Neuronal stem cell (in vitro differentiated cells): ENCODE measurements at regions not wholly inside any gene's neighbourhood (a gene's known extent, or its start where the extent isn't known, plus 50 kb on each side); places are given as distances from the start of the nearest gene placed in this dataset.

Experiments
- DNase-seq: peaks from one replicate; pipeline ENCODE4 v3.0.0-alpha.2; 2013; ENCODE audit warnings: low spot score
- H2AFZ ChIP-seq: one replicate; pipeline ENCODE4 v1.6.1; 2013; ENCODE audit warnings: mild to moderate bottlenecking, low read length, inconsistent platforms
- H2AK5ac ChIP-seq: 2 replicates; pipeline ENCODE4 v1.6.1; 2013; ENCODE audit warnings: low read depth, mild to moderate bottlenecking, inconsistent platforms, low read length, moderate library complexity, mixed read lengths
- H2BK120ac ChIP-seq: 2 replicates; pipeline ENCODE4 v1.6.1; 2013; ENCODE audit warnings: low read depth, mild to moderate bottlenecking, inconsistent platforms, low read length, moderate library complexity, mixed read lengths
- H2BK12ac ChIP-seq: one replicate; pipeline ENCODE4 v1.6.1; 2013; ENCODE audit warnings: low read length, inconsistent platforms
- H2BK15ac ChIP-seq: 2 replicates; pipeline ENCODE4 v1.6.1; 2013; ENCODE audit warnings: mild to moderate bottlenecking, low read length, inconsistent platforms, mixed read lengths
- H2BK5ac ChIP-seq: one replicate; pipeline ENCODE4 v1.6.1; 2013; ENCODE audit warnings: inconsistent platforms, mild to moderate bottlenecking, low read length, moderate library complexity
- H3K14ac ChIP-seq: one replicate; pipeline ENCODE4 v1.6.1; 2013; ENCODE audit warnings: low read length, inconsistent platforms
- H3K18ac ChIP-seq: 2 replicates; pipeline ENCODE4 v1.6.1; 2013; ENCODE audit warnings: low read length, inconsistent platforms
- H3K23ac ChIP-seq: 2 replicates; pipeline ENCODE4 v1.6.1; 2013; ENCODE audit warnings: low read depth, mild to moderate bottlenecking, mixed read lengths, low read length, inconsistent platforms; ENCODE audit not compliant: poor library complexity
- H3K27ac ChIP-seq: replicated peaks from 3 replicates; pipeline ENCODE4 v1.5.1; 2013; ENCODE audit warnings: low read length, inconsistent platforms
- H3K27me3 ChIP-seq, 3 experiments: 2 replicates each; pipeline ENCODE4 v1.6.1; 2013; ENCODE audit warnings: low read length in 3 of 3, mild to moderate bottlenecking in 2 of 3, inconsistent platforms in 1 of 3, low read depth in 1 of 3, mixed read lengths in 1 of 3, moderate library complexity in 1 of 3; ENCODE audit not compliant: control insufficient read depth in 3 of 3, insufficient read depth in 3 of 3
- H3K36me3 ChIP-seq, 2 donors: replicated peaks in 1 of 2; 2 replicates each; pipeline ENCODE4 v1.6.1; 2013; ENCODE audit warnings: low read length in 2 of 2; ENCODE audit not compliant: control insufficient read depth in 2 of 2, insufficient read depth in 2 of 2
- H3K4ac ChIP-seq: 2 replicates; pipeline ENCODE4 v1.6.1; 2013; ENCODE audit warnings: inconsistent platforms, mild to moderate bottlenecking, low read length, moderate library complexity
- H3K4me1 ChIP-seq, 2 donors: 1 replicate in 1 of 2; 2 replicates in 1 of 2; pipeline ENCODE4 v1.6.1; 2013; ENCODE audit warnings: low read length in 2 of 2, low read depth in 1 of 2; ENCODE audit not compliant: control insufficient read depth in 2 of 2, insufficient read depth in 1 of 2
- H3K4me2 ChIP-seq: one replicate; pipeline ENCODE4 v1.6.1; 2013; ENCODE audit warnings: mild to moderate bottlenecking, low read length, inconsistent platforms; ENCODE audit not compliant: insufficient read depth, poor library complexity, severe bottlenecking
- H3K4me3 ChIP-seq, 2 donors: 2 replicates each; pipeline ENCODE4 v1.5.1; 2013; ENCODE audit warnings: low read length in 2 of 2, mild to moderate bottlenecking in 2 of 2, inconsistent platforms in 1 of 2, moderate library complexity in 1 of 2
- H3K79me1 ChIP-seq: one replicate; pipeline ENCODE4 v1.6.1; 2013; ENCODE audit warnings: low read depth, mild to moderate bottlenecking, inconsistent platforms, low read length, moderate library complexity
- H3K9ac ChIP-seq: one replicate; pipeline ENCODE4 v1.6.1; 2013; ENCODE audit warnings: mild to moderate bottlenecking, low read depth, low read length, inconsistent platforms; ENCODE audit not compliant: poor library complexity
- H3K9me3 ChIP-seq, 2 donors: replicated peaks in 1 of 2; 2 replicates each; pipeline versions ENCODE3 to v1.6.1; 2013; ENCODE audit warnings: low read length in 2 of 2, mild to moderate bottlenecking in 2 of 2, inconsistent platforms in 1 of 2, low read depth in 1 of 2, mixed read lengths in 1 of 2, moderate library complexity in 1 of 2; ENCODE audit not compliant: control insufficient read depth in 2 of 2, insufficient read depth in 1 of 2
- H4K8ac ChIP-seq: one replicate; pipeline ENCODE4 v1.6.1; 2013; ENCODE audit warnings: low read depth, mild to moderate bottlenecking, inconsistent platforms, low read length, moderate library complexity
- H4K91ac ChIP-seq: one replicate; pipeline ENCODE4 v1.6.1; 2013; ENCODE audit warnings: low read length, low read depth, mild to moderate bottlenecking, inconsistent platforms; ENCODE audit not compliant: poor library complexity
- WGBS, 2 donors: extraction: QIAGEN DNeasy Blood & Tissue Kit; methylation state at CpG; one replicate each; pipeline ENCODE4 v1.1.7; 2013; ENCODE audit warnings: missing lambda C conversion rate in 2 of 2, mixed read lengths in 1 of 2; ENCODE audit not compliant: insufficient read length in 2 of 2, insufficient replicate concordance in 1 of 2; ENCODE audit errors: extremely low coverage in 2 of 2; 5-methylcytosine and 5-hydroxymethylcytosine counted together

DNA sequence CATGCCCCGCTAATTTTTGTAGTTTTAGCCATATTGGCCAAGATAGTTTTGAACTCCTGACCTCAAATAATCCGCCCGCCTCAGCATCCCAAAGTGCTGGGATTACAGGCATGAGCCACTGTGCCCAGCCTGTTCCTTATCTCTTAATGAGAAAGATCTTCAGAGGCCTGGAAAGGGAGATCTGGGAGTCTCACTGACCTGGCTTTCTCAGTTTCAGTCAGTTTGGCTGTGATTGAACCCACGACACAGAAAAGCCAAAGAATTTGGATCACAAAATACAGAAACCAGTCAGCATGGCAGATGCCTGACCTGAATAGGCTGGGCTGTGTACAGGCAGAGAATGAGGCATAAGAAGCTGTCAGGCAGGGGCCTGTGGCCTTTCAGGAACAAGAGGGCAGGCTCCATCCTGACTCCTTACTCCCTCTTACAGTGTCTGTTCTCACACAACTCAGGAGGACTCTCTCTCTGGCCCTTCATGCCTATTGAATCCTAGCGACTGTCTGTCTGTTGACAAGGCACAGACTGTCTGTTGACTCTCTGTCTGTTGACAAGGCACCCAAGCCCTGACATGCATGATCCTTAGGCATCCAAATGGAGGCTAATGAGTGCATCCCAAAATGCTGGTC lies 366.5 kb upstream of the CCDC196 start:
- Histone ChIP-seq H3K79me1 (no peaks in the 10 kb centered on the region), H4K91ac (no peak overlapping the region), H3K14ac (no peak overlapping the region), H2BK5ac (no peak overlapping the region), H3K36me3 (no peaks in the 10 kb centered on the region), H4K8ac (no peak overlapping the region), H3K4me1 (peaks cover 5 to 6% of the 10 kb centered on the region in 2 donors), H3K4me2 (no peak overlapping the region), H3K23ac (no peak overlapping the region), H2BK12ac (no peak overlapping the region), H3K4ac (no peak overlapping the region), H3K9ac (no peak overlapping the region), H3K4me3 (no peak overlapping the region), H3K27ac (no peak overlapping the region), H2AFZ (no peak overlapping the region), H3K18ac (no peak overlapping the region), H3K27me3 (no peaks in the 10 kb centered on the region), H2BK120ac (no peak overlapping the region), H3K9me3 (no peaks in the 10 kb centered on the region), H2BK15ac (no peak overlapping the region), H2AK5ac (no peak overlapping the region)
- no CpG with 5 or more reads among the region's 5 CpGs for WGBS, 2 donors
- DNase-seq: no peak

DNA sequence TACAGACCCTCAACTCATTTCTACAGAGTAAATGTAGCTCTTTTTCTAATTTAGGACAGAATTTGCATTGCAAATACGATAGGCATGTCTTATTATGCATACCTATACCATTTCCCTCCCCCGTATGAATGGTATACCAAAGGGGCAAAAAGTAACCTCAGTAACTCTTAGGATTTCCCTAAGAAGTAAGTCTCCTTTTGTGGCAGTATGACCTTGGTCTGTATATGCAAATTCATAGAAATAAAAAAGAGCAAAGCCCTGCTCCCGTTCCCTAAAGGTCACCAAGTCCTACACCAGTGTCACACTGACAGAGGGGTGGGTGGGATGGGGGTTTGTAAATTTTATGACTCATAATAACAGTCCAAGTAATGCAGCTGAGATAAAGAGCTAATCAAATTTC lies 365.8 kb upstream of the CCDC196 start:
- H3K4me1 ChIP-seq: peaks cover 5 to 6% of the 10 kb centered on the region in 2 donors
- no peak overlapping the region for H2AFZ ChIP-seq
- H3K14ac ChIP-seq: no peak overlapping the region
- H3K4ac ChIP-seq: no peak overlapping the region
- no peak overlapping the region for H3K23ac ChIP-seq
- H4K91ac ChIP-seq: no peak overlapping the region
- H3K27me3 ChIP-seq: no peaks in the 10 kb centered on the region
- no peak overlapping the region for H3K9ac ChIP-seq
- no peak overlapping the region for H2BK12ac ChIP-seq
- no peak overlapping the region for H3K4me2 ChIP-seq
- no peak overlapping the region for H2AK5ac ChIP-seq
- no CpG with 5 or more reads among the region's 3 CpGs for WGBS, 2 donors
- H2BK15ac ChIP-seq: no peak overlapping the region
- no peaks in the 10 kb centered on the region for H3K9me3 ChIP-seq
- no peak for DNase-seq
- H3K79me1 ChIP-seq: no peaks in the 10 kb centered on the region
- no peak overlapping the region for H2BK5ac ChIP-seq
- no peak overlapping the region for H3K18ac ChIP-seq
- no peaks in the 10 kb centered on the region for H3K36me3 ChIP-seq
- no peak overlapping the region for H4K8ac ChIP-seq
- no peak overlapping the region for H3K4me3 ChIP-seq
- H2BK120ac ChIP-seq: no peak overlapping the region
- H3K27ac ChIP-seq: no peak overlapping the region

GRCh38 chr14:66121859-66122258 lies 364.3 kb upstream of the CCDC196 start:
- Histone ChIP-seq H2AFZ (no peak overlapping the region), H3K4ac (no peak overlapping the region), H3K79me1 (no peaks in the 10 kb centered on the region), H3K9ac (no peak overlapping the region), H4K8ac (no peak overlapping the region), H3K4me3 (no peak overlapping the region), H3K14ac (no peak overlapping the region), H2BK15ac (no peak overlapping the region), H3K27me3 (no peaks in the 10 kb centered on the region), H2BK12ac (no peak overlapping the region), H3K36me3 (no peaks in the 10 kb centered on the region), H3K9me3 (no peaks in the 10 kb centered on the region), H2BK120ac (no peak overlapping the region), H2AK5ac (no peak overlapping the region), H2BK5ac (no peak overlapping the region), H3K4me2 (no peak overlapping the region), H3K4me1 (peaks cover 0 to 1% of the 10 kb centered on the region in 2 donors), H3K23ac (no peak overlapping the region), H4K91ac (no peak overlapping the region), H3K27ac (no peak overlapping the region), H3K18ac (no peak overlapping the region)
- no peak for DNase-seq
- no CpG with 5 or more reads among the region's 3 CpGs for WGBS, 2 donors

GRCh38 chr14:66129224-66129623 lies 356.9 kb upstream of the CCDC196 start:
- Histone ChIP-seq H2BK12ac (no peak overlapping the region), H3K4me1 (no peaks in the 10 kb centered on the region), H3K9me3 (no peaks in the 10 kb centered on the region), H2BK5ac (no peak overlapping the region), H3K18ac (no peak overlapping the region), H3K4me3 (no peak overlapping the region), H3K27me3 (no peaks in the 10 kb centered on the region), H2AFZ (no peak overlapping the region), H3K23ac (no peak overlapping the region), H2AK5ac (no peak overlapping the region), H3K14ac (no peak overlapping the region), H2BK15ac (no peak overlapping the region), H3K9ac (no peak overlapping the region), H3K4me2 (no peak overlapping the region), H3K4ac (no peak overlapping the region), H3K36me3 (no peaks in the 10 kb centered on the region), H3K27ac (no peak overlapping the region), H3K79me1 (no peaks in the 10 kb centered on the region), H2BK120ac (no peak overlapping the region), H4K8ac (no peak overlapping the region), H4K91ac (no peak overlapping the region)
- DNase-seq: no peak
- WGBS, 2 donors: no CpG with 5 or more reads among the region's 2 CpGs
